Stimulated activated CD4-positive, alpha-beta T cell treated with anti-CD3 and anti-CD28 coated beads, TNF-alpha, amount 100 ng/mL, for 48 hours (primary cell): ENCODE measurements at regions not wholly inside any gene's neighbourhood (a gene's known extent, or its start where the extent isn't known, plus 50 kb on each side); places are given as distances from the start of the nearest gene placed in this dataset.
"Not testable (repeated sequence)": the region's sequence is repeated elsewhere in the genome, so short reads cannot be mapped to it uniquely, and the experiment has no call there.

Experiments
- DNase-seq, 3 donors: peaks; one replicate each; pipeline ENCODE4 v3.0.0-alpha.2; 2020; ENCODE audit warnings: low read depth in 3 of 3

GRCh38 chr14:98008381-98009113 is 1211.4 kb downstream of the VRK1 start:
- DNase-seq = no peak

- DNase-seq = not testable (repeated sequence)
These were observed 1212.0 kb downstream of the VRK1 start for GRCh38 chr14:98009177-98009576.

- DNase-seq = no peak
These were observed 1213.6 kb downstream of the VRK1 start for GRCh38 chr14:98010784-98011183.

GRCh38 chr14:98014851-98015615 is 1217.9 kb downstream of the VRK1 start:
- no peak for DNase-seq

GRCh38 chr14:98015921-98016320 is 1218.7 kb downstream of the VRK1 start:
- DNase-seq = no peak

- DNase-seq = no peak
These were observed 1221.4 kb downstream of the VRK1 start for GRCh38 chr14:98018628-98019027.

GRCh38 chr14:98022541-98023520 is 1225.6 kb downstream of the VRK1 start:
- no peak for DNase-seq

- no peak for DNase-seq
These were observed 1231.0 kb downstream of the VRK1 start for GRCh38 chr14:98028162-98028561.

- no peak for DNase-seq
These were observed 1236.6 kb downstream of the BCL11B start for GRCh38 chr14:98035396-98035795.

GRCh38 chr14:98037831-98038230 is 1234.2 kb downstream of the BCL11B start:
- no peak for DNase-seq

- no peak for DNase-seq
These were observed 1215.1 kb downstream of the BCL11B start for GRCh38 chr14:98056946-98057345.

- DNase-seq = no peak
These were observed 1212.9 kb downstream of the BCL11B start for GRCh38 chr14:98059106-98059505.

- DNase-seq = no peak
These were observed 1209.9 kb downstream of the BCL11B start for GRCh38 chr14:98062083-98062482.

- no peak for DNase-seq
These were observed 1202.3 kb downstream of the BCL11B start for GRCh38 chr14:98069712-98070171.

- no peak for DNase-seq
These were observed 1201.5 kb downstream of the BCL11B start for GRCh38 chr14:98070536-98070935.

- DNase-seq = no peak
These were observed 1197.9 kb downstream of the BCL11B start for GRCh38 chr14:98074111-98074510.

GRCh38 chr14:98077176-98077575 is 1194.8 kb downstream of the BCL11B start:
- DNase-seq = no peak

- DNase-seq = no peak
These were observed 1189.2 kb downstream of the BCL11B start for GRCh38 chr14:98082833-98083232.

- DNase-seq = no peak
These were observed 1186.2 kb downstream of the BCL11B start for GRCh38 chr14:98085751-98086150.

GRCh38 chr14:98093111-98093510 is 1178.9 kb downstream of the BCL11B start:
- DNase-seq = no peak

GRCh38 chr14:98099527-98099926 is 1172.5 kb downstream of the BCL11B start:
- DNase-seq = no peak

- DNase-seq = no peak
These were observed 1170.7 kb downstream of the BCL11B start for GRCh38 chr14:98101323-98101722.
